KMS-11 (cell line): ENCODE measurements at regions not wholly inside any gene's neighbourhood (a gene's known extent, or its start where the extent isn't known, plus 50 kb on each side); places are given as distances from the start of the nearest gene placed in this dataset.

Source experiments
- H2AFZ ChIP-seq: fragments of 200-600 bp; sonication (generic); 2 replicates; pipeline ENCODE4 v1.6.1; 2016; ENCODE audit warnings: antibody characterized with exemption, mixed run types, low read depth
- H3K27ac ChIP-seq: fragments of 200-600 bp; sonication (generic); 2 replicates; pipeline ENCODE4 v1.6.1; 2016; ENCODE audit warnings: mild to moderate bottlenecking, mixed run types
- H3K27me3 ChIP-seq: fragments of 200-600 bp; sonication (generic); 2 replicates; pipeline ENCODE4 v1.6.1; 2017; ENCODE audit warnings: mild to moderate bottlenecking, low read depth, mixed run types, moderate library complexity; ENCODE audit not compliant: insufficient read depth
- H3K36me3 ChIP-seq: fragments of 200-600 bp; sonication (generic); 2 replicates; pipeline ENCODE4 v1.6.1; 2017; ENCODE audit warnings: mild to moderate bottlenecking, mixed run types; ENCODE audit not compliant: insufficient read depth
- H3K4me1 ChIP-seq: fragments of 200-600 bp; sonication (generic); 2 replicates; pipeline ENCODE4 v1.6.1; 2016; ENCODE audit warnings: mild to moderate bottlenecking, low read depth, mixed run types; ENCODE audit not compliant: poor library complexity, severe bottlenecking
- H3K4me2 ChIP-seq: fragments of 200-600 bp; sonication (generic); 2 replicates; pipeline ENCODE4 v1.7.0; 2016; ENCODE audit warnings: mild to moderate bottlenecking, mixed run types
- H3K4me3 ChIP-seq: fragments of 200-600 bp; sonication (generic); IDR thresholded peaks from 2 replicates; pipeline ENCODE4 v1.6.1; 2017; ENCODE audit warnings: low read depth, low read length, mixed read lengths; ENCODE audit not compliant: insufficient read depth
- H3K79me2 ChIP-seq: fragments of 200-600 bp; sonication (generic); 2 replicates; pipeline ENCODE4 v1.6.1; 2016; ENCODE audit warnings: low read depth, mixed run types; ENCODE audit not compliant: insufficient read depth
- H3K9ac ChIP-seq: fragments of 200-600 bp; sonication (generic); 2 replicates; pipeline ENCODE4 v1.6.1; 2016; ENCODE audit warnings: mild to moderate bottlenecking, mixed run types
- H4K20me1 ChIP-seq: fragments of 200-600 bp; sonication (generic); 2 replicates; pipeline ENCODE4 v1.6.1; 2016; ENCODE audit warnings: mild to moderate bottlenecking, mixed run types; ENCODE audit not compliant: insufficient read depth
- TF ChIP-seq, protein P1 (sequence below): fragments of 200-600 bp; sonication (generic); conservative IDR thresholded peaks from 2 replicates; pipeline ENCODE4 v1.6.1; 2017; ENCODE audit warnings: low read depth, mild to moderate bottlenecking, antibody characterized with exemption, low read length, moderate library complexity, mixed read lengths

DNA sequence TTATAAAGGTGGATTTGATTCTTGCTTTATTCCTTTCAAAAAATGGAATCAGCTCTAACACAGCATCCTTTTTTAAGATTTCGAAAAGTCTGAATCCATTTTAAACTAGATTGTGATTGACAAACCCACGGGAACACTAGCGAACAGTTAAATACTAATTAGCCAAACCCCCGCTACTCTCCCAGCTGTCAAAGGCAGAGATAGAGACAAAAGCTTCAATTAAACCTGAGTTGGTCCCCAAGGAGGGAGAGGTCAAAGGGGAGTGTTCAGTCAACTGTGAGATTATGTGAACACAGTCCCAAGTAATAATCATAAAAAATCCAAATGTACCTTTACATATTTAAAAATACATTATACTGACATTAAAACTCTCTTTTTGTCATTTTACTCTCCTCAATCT is 65.7 kb upstream of the TBX20 start:
- no peaks in the 10 kb centered on the region for H3K27me3 ChIP-seq
- H2AFZ ChIP-seq, result no peak overlapping the region
- no peaks in the 10 kb centered on the region for H3K4me1 ChIP-seq
- H3K27ac ChIP-seq, result no peak overlapping the region
- H3K79me2 ChIP-seq, result no peaks in the 10 kb centered on the region
- H3K36me3 ChIP-seq, result no peaks in the 10 kb centered on the region
- H3K4me3 ChIP-seq, result no peak overlapping the region
- no peaks in the 10 kb centered on the region for H4K20me1 ChIP-seq
- no peak overlapping the region for H3K9ac ChIP-seq
- TF ChIP-seq, protein P1, sequence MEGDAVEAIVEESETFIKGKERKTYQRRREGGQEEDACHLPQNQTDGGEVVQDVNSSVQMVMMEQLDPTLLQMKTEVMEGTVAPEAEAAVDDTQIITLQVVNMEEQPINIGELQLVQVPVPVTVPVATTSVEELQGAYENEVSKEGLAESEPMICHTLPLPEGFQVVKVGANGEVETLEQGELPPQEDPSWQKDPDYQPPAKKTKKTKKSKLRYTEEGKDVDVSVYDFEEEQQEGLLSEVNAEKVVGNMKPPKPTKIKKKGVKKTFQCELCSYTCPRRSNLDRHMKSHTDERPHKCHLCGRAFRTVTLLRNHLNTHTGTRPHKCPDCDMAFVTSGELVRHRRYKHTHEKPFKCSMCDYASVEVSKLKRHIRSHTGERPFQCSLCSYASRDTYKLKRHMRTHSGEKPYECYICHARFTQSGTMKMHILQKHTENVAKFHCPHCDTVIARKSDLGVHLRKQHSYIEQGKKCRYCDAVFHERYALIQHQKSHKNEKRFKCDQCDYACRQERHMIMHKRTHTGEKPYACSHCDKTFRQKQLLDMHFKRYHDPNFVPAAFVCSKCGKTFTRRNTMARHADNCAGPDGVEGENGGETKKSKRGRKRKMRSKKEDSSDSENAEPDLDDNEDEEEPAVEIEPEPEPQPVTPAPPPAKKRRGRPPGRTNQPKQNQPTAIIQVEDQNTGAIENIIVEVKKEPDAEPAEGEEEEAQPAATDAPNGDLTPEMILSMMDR, result no peak
- H3K4me2 ChIP-seq, result no peak overlapping the region

DNA sequence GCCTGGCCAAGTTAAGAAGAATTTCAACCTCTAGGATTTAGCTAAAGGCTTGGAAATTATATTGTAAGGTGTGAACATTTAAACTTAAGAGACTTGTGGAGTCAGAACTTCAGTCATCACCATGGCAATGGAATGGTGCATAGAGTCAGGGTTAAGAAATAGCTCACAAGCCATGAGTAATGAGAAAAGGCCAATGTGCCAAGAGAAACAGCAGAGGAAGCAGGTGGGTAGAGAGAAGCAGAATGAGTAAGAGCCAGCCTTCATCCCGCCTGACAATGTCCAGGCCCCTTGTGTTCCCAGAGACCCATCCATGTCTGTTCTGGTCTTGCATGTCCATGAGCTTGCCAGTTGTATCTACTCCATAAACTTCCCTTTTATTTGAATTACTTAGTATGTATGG is 62.6 kb upstream of the TBX20 start:
- Histone ChIP-seq H3K36me3 (no peaks in the 10 kb centered on the region), H4K20me1 (no peaks in the 10 kb centered on the region), H3K4me2 (no peak overlapping the region), H2AFZ (no peak overlapping the region), H3K79me2 (no peaks in the 10 kb centered on the region), H3K27ac (no peak overlapping the region), H3K4me1 (no peaks in the 10 kb centered on the region), H3K9ac (no peak overlapping the region), H3K4me3 (no peak overlapping the region), H3K27me3 (no peaks in the 10 kb centered on the region)
- TF ChIP-seq, protein P1, result no peak

DNA sequence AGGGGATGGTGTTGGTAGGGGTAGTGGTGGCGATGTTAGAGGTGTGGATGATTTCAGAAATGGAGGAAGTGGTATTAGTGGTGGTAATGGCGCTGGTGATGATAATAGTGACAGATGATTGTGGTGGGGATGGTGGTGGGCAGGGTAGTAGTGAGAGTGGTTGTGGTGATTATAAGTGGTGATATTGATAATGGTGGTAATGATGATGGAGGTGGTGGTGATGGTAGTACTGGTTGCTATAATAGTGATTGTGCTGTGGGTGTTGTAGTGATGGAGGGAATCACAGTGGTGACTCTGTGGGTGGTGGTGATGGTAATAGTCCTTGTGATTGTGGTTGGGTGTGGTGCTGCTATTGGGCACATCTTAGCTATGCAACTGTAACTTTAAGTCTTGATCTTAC is 61.6 kb upstream of the TBX20 start:
- TF ChIP-seq, protein P1, result no peak
- no peaks in the 10 kb centered on the region for H3K27me3 ChIP-seq
- no peak overlapping the region for H3K9ac ChIP-seq
- H2AFZ ChIP-seq, result no peak overlapping the region
- H3K4me3 ChIP-seq, result no peak overlapping the region
- H4K20me1 ChIP-seq, result no peaks in the 10 kb centered on the region
- H3K27ac ChIP-seq, result no peak overlapping the region
- no peaks in the 10 kb centered on the region for H3K36me3 ChIP-seq
- H3K4me1 ChIP-seq, result no peaks in the 10 kb centered on the region
- H3K79me2 ChIP-seq, result no peaks in the 10 kb centered on the region
- no peak overlapping the region for H3K4me2 ChIP-seq

DNA sequence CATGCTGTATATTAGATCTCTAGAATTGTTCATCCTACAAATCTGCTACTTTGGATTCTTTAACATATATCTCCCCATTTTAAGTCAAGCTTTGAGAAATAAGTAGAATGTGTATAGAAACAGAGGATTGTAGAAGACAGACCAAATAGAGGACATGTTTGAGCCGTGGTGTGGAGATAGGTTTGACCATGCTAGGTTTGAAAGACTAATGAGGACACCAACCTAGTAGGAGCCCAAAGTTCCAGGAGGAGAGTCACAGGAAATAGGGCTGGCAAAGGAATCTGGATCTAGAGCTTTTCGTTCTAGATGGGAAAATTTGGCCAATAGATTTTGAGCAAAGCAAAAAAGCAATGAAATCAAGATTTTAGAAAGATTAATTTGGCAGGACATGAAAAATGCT is 60.5 kb upstream of the TBX20 start:
- Histone ChIP-seq H3K27me3 (no peaks in the 10 kb centered on the region), H3K4me3 (no peak overlapping the region), H3K36me3 (no peaks in the 10 kb centered on the region), H4K20me1 (no peaks in the 10 kb centered on the region), H3K9ac (no peak overlapping the region), H3K27ac (no peak overlapping the region), H3K4me2 (no peak overlapping the region), H3K4me1 (no peaks in the 10 kb centered on the region), H3K79me2 (no peaks in the 10 kb centered on the region), H2AFZ (no peak overlapping the region)
- TF ChIP-seq, protein P1, result no peak

DNA sequence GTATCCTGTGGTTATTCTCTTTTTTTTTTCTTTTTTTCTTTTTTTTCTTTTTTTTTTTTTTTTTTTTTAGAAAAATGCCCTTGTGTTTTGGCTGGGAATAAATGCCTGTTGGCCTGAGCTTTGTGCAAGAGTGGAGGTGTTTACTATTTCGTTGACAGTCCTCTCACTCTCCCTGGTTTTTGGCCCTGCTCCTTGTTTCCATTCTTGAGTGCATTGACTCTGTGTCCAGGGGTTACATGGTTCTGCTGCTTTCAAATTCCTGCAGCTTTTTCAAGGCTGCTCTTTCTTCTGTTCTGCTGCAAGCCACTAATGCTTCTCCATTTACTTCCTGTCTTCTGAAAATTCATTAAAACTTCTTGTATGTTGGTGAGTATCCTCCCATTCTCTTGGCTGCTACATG is 59.7 kb upstream of the TBX20 start:
- Histone ChIP-seq H3K4me3 (no peak overlapping the region), H3K4me2 (no peak overlapping the region), H3K36me3 (no peaks in the 10 kb centered on the region), H3K27me3 (no peaks in the 10 kb centered on the region), H4K20me1 (no peaks in the 10 kb centered on the region), H3K9ac (no peak overlapping the region), H3K27ac (no peak overlapping the region), H2AFZ (no peak overlapping the region), H3K4me1 (no peaks in the 10 kb centered on the region), H3K79me2 (no peaks in the 10 kb centered on the region)
- TF ChIP-seq, protein P1, result no peak
